WTC11 (cell line): ENCODE measurements at regions not wholly inside any gene's neighbourhood (a gene's known extent, or its start where the extent isn't known, plus 50 kb on each side); places are given as distances from the start of the nearest gene placed in this dataset.

ENCODE experiments used
- ATAC-seq: fragments of 200-7000 bp; cut with Tn5 transposase; 2 replicates; pipeline ENCODE4 v1.10.0; 2021; ENCODE audit warnings: mild to moderate bottlenecking, moderate library complexity
- CTCF ChIA-PET: fragments of 300-600 bp; sonication (Branson Sonifier 250); formaldehyde crosslinking; loops from one replicate; lab custom pipeline; 2021; ENCODE audit warnings: antibody characterized with exemption; lab: Charles Lee
- POLR2A ChIA-PET: fragments of 350-600 bp; sonication (Branson Sonifier 250); formaldehyde crosslinking; loops from one replicate; lab custom pipeline; 2021; ENCODE audit warnings: antibody characterized with exemption; lab: Charles Lee
- DNase-seq: peaks from one replicate; pipeline ENCODE4 v3.0.0; 2021; ENCODE audit warnings: low spot score
- H3K27ac Mint-ChIP-seq: 2 replicates; pipeline ENCODE4 v1.8.0; 2021; ENCODE audit warnings: mixed read lengths
- H3K27me3 Mint-ChIP-seq: 2 replicates; pipeline ENCODE4 v1.8.0; 2021; ENCODE audit warnings: low read depth, mild to moderate bottlenecking, moderate library complexity, mixed read lengths
- H3K36me3 Mint-ChIP-seq: 2 replicates; pipeline ENCODE4 v1.8.0; 2021; ENCODE audit warnings: mixed read lengths
- H3K4me1 Mint-ChIP-seq: 2 replicates; pipeline ENCODE4 v1.8.0; 2022; ENCODE audit warnings: mixed read lengths
- H3K4me3 Mint-ChIP-seq: 2 replicates; pipeline ENCODE4 v1.8.0; 2021; ENCODE audit warnings: mild to moderate bottlenecking, moderate library complexity, mixed read lengths
- H3K9me3 Mint-ChIP-seq: 2 replicates; pipeline ENCODE4 v1.8.0; 2021; ENCODE audit warnings: mixed read lengths
- AR ChIP-seq: fragments of 250-450 bp; sonication (Bioruptor Pico); IDR thresholded peaks from 2 replicates; pipeline ENCODE4 v1.9.0; 2021; ENCODE audit warnings: mild to moderate bottlenecking
- CREM ChIP-seq: sonication (generic); formaldehyde crosslinking; IDR thresholded peaks from 2 replicates; pipeline ENCODE4 v1.8.1; 2022; ENCODE audit warnings: mild to moderate bottlenecking, missing genetic modification reagents, moderate library complexity
- ESRRA ChIP-seq: sonication (generic); formaldehyde crosslinking; IDR thresholded peaks from 2 replicates; pipeline ENCODE4 v1.8.1; 2022; ENCODE audit warnings: mild to moderate bottlenecking, missing genetic modification reagents, borderline replicate concordance
- GTF2I ChIP-seq: fragments of 250-450 bp; sonication (Bioruptor Pico); conservative IDR thresholded peaks from 2 replicates; pipeline ENCODE4 v1.4.0; 2021; ENCODE audit warnings: mild to moderate bottlenecking
- HMGXB4 ChIP-seq: sonication (generic); formaldehyde crosslinking; IDR thresholded peaks from 2 replicates; pipeline ENCODE4 v1.8.1; 2023; ENCODE audit warnings: mild to moderate bottlenecking, moderate library complexity, missing genetic modification reagents
- MAX ChIP-seq: sonication (generic); formaldehyde crosslinking; IDR thresholded peaks from 2 replicates; pipeline ENCODE4 v1.8.0; 2022; ENCODE audit warnings: mild to moderate bottlenecking, missing genetic modification reagents
- NFATC4 ChIP-seq: fragments of 250-450 bp; sonication (Bioruptor Pico); IDR thresholded peaks from 2 replicates; pipeline ENCODE4 v1.9.0; 2021; ENCODE audit warnings: mild to moderate bottlenecking
- NR3C1 ChIP-seq: sonication (generic); formaldehyde crosslinking; conservative IDR thresholded peaks from 2 replicates; pipeline ENCODE4 v1.8.1; 2023; ENCODE audit warnings: low read depth, mild to moderate bottlenecking, missing genetic modification reagents
- PREB ChIP-seq: sonication (generic); formaldehyde crosslinking; IDR thresholded peaks from 2 replicates; pipeline ENCODE4 v1.8.1; 2022; ENCODE audit warnings: mild to moderate bottlenecking, missing genetic modification reagents, moderate library complexity, borderline replicate concordance
- SMAD4 ChIP-seq: sonication (generic); formaldehyde crosslinking; IDR thresholded peaks from 2 replicates; pipeline ENCODE4 v1.8.0; 2022; ENCODE audit warnings: mild to moderate bottlenecking, missing genetic modification reagents
- TEAD1 ChIP-seq: sonication (generic); formaldehyde crosslinking; IDR thresholded peaks from 2 replicates; pipeline ENCODE4 v1.8.0; 2022; ENCODE audit warnings: mild to moderate bottlenecking, missing genetic modification reagents
- ZBTB21 ChIP-seq: sonication (generic); formaldehyde crosslinking; IDR thresholded peaks from 2 replicates; pipeline ENCODE4 v1.8.1; 2023; ENCODE audit warnings: mild to moderate bottlenecking, missing genetic modification reagents, borderline replicate concordance
- ZNF263 ChIP-seq: sonication (generic); formaldehyde crosslinking; IDR thresholded peaks from 2 replicates; pipeline ENCODE4 v1.8.1; 2022; ENCODE audit warnings: low read depth, mild to moderate bottlenecking, moderate library complexity, missing genetic modification reagents
- ZNF317 ChIP-seq: sonication (generic); formaldehyde crosslinking; IDR thresholded peaks from 2 replicates; pipeline ENCODE4 v1.8.1; 2023; ENCODE audit warnings: low read depth, mild to moderate bottlenecking, moderate library complexity, missing genetic modification reagents, borderline replicate concordance
- TF ChIP-seq, protein P1 (sequence below): sonication (generic); formaldehyde crosslinking; IDR thresholded peaks from 2 replicates; pipeline ENCODE4 v1.8.0; 2023; ENCODE audit warnings: mild to moderate bottlenecking, missing genetic modification reagents
- TF ChIP-seq, protein P2 (sequence below): sonication (generic); formaldehyde crosslinking; IDR thresholded peaks from 2 replicates; pipeline ENCODE4 v1.8.1; 2022; ENCODE audit warnings: low read depth, missing genetic modification reagents, borderline replicate concordance
- TF ChIP-seq, protein P3 (sequence below): sonication (generic); formaldehyde crosslinking; IDR thresholded peaks from 2 replicates; pipeline ENCODE4 v1.8.0; 2023; ENCODE audit warnings: missing genetic modification reagents, mild to moderate bottlenecking, borderline replicate concordance

GRCh38 chr1:178649582-178650350 is 75.3 kb upstream of the RALGPS2 start:
- no peaks in the 10 kb centered on the region for H3K36me3 Mint-ChIP-seq
- TF ChIP-seq ZNF317 (no peak), NR3C1 (no peak), CREM (no peak), ZNF263 (CRISPR knock-in tag) (no peak), NFATC4 (no peak), TEAD1 (CRISPR knock-in tag) (no peak), GTF2I (CRISPR knock-in tag) (no peak), SMAD4 (CRISPR knock-in tag) (no peak), AR (CRISPR knock-in tag) (no peak)
- TF ChIP-seq, protein P1, sequence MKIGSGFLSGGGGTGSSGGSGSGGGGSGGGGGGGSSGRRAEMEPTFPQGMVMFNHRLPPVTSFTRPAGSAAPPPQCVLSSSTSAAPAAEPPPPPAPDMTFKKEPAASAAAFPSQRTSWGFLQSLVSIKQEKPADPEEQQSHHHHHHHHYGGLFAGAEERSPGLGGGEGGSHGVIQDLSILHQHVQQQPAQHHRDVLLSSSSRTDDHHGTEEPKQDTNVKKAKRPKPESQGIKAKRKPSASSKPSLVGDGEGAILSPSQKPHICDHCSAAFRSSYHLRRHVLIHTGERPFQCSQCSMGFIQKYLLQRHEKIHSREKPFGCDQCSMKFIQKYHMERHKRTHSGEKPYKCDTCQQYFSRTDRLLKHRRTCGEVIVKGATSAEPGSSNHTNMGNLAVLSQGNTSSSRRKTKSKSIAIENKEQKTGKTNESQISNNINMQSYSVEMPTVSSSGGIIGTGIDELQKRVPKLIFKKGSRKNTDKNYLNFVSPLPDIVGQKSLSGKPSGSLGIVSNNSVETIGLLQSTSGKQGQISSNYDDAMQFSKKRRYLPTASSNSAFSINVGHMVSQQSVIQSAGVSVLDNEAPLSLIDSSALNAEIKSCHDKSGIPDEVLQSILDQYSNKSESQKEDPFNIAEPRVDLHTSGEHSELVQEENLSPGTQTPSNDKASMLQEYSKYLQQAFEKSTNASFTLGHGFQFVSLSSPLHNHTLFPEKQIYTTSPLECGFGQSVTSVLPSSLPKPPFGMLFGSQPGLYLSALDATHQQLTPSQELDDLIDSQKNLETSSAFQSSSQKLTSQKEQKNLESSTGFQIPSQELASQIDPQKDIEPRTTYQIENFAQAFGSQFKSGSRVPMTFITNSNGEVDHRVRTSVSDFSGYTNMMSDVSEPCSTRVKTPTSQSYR (CRISPR knock-in tag), result no peak
- TF ChIP-seq, protein P2, sequence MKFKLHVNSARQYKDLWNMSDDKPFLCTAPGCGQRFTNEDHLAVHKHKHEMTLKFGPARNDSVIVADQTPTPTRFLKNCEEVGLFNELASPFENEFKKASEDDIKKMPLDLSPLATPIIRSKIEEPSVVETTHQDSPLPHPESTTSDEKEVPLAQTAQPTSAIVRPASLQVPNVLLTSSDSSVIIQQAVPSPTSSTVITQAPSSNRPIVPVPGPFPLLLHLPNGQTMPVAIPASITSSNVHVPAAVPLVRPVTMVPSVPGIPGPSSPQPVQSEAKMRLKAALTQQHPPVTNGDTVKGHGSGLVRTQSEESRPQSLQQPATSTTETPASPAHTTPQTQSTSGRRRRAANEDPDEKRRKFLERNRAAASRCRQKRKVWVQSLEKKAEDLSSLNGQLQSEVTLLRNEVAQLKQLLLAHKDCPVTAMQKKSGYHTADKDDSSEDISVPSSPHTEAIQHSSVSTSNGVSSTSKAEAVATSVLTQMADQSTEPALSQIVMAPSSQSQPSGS (CRISPR knock-in tag), result no peak
- no peaks in the 10 kb centered on the region for H3K9me3 Mint-ChIP-seq
- no peaks in the 10 kb centered on the region for H3K27me3 Mint-ChIP-seq
- POLR2A ChIA-PET, result no interaction called here
- H3K4me3 Mint-ChIP-seq, result no peak overlapping the region
- H3K4me1 Mint-ChIP-seq, result peaks cover 16% of the 10 kb centered on the region
- CTCF ChIA-PET, result no interaction called here
- ATAC-seq (no peak), DNase-seq (no peak)
- H3K27ac Mint-ChIP-seq, result no peak overlapping the region

- DNase-seq (no peak), ATAC-seq (no peak)
- Mint-ChIP-seq H3K36me3 (no peaks in the 10 kb centered on the region), H3K9me3 (no peaks in the 10 kb centered on the region), H3K4me1 (peaks cover 4% of the 10 kb centered on the region), H3K27ac (peak overlapping the region; percentile 50; the same call in 1 of the 2 replicates), H3K4me3 (no peak overlapping the region), H3K27me3 (no peaks in the 10 kb centered on the region)
- ChIA-PET CTCF (no interaction called here), POLR2A (no interaction called here)
- no peak for TF ChIP-seq HMGXB4 (CRISPR knock-in tag)
- no peak for TF ChIP-seq ZBTB21 (CRISPR knock-in tag)
- TF ChIP-seq PREB (CRISPR knock-in tag), result no peak
- no peak for TF ChIP-seq ESRRA (CRISPR knock-in tag)
- TF ChIP-seq, protein P3, sequence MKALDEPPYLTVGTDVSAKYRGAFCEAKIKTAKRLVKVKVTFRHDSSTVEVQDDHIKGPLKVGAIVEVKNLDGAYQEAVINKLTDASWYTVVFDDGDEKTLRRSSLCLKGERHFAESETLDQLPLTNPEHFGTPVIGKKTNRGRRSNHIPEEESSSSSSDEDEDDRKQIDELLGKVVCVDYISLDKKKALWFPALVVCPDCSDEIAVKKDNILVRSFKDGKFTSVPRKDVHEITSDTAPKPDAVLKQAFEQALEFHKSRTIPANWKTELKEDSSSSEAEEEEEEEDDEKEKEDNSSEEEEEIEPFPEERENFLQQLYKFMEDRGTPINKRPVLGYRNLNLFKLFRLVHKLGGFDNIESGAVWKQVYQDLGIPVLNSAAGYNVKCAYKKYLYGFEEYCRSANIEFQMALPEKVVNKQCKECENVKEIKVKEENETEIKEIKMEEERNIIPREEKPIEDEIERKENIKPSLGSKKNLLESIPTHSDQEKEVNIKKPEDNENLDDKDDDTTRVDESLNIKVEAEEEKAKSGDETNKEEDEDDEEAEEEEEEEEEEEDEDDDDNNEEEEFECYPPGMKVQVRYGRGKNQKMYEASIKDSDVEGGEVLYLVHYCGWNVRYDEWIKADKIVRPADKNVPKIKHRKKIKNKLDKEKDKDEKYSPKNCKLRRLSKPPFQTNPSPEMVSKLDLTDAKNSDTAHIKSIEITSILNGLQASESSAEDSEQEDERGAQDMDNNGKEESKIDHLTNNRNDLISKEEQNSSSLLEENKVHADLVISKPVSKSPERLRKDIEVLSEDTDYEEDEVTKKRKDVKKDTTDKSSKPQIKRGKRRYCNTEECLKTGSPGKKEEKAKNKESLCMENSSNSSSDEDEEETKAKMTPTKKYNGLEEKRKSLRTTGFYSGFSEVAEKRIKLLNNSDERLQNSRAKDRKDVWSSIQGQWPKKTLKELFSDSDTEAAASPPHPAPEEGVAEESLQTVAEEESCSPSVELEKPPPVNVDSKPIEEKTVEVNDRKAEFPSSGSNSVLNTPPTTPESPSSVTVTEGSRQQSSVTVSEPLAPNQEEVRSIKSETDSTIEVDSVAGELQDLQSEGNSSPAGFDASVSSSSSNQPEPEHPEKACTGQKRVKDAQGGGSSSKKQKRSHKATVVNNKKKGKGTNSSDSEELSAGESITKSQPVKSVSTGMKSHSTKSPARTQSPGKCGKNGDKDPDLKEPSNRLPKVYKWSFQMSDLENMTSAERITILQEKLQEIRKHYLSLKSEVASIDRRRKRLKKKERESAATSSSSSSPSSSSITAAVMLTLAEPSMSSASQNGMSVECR (CRISPR knock-in tag), result no peak
- no peak for TF ChIP-seq MAX (CRISPR knock-in tag)
Measured at GRCh38 chr1:178650934-178651511, 74.0 kb upstream of the RALGPS2 start.
